HG03159 (cell line): ENCODE measurements at regions not wholly inside any gene's neighbourhood (a gene's known extent, or its start where the extent isn't known, plus 50 kb on each side); places are given as distances from the start of the nearest gene placed in this dataset.
"Not testable (repeated sequence)": the region's sequence is repeated elsewhere in the genome, so short reads cannot be mapped to it uniquely, and the experiment has no call there.

ENCODE experiments used
- ATAC-seq: cut with Tn5 transposase; IDR thresholded peaks from one replicate; pipeline ENCODE4 v1.9.1; 2021; ENCODE audit warnings: mild to moderate bottlenecking, moderate library complexity; ENCODE audit not compliant: unreplicated experiment

- ATAC-seq = no peak
These were observed 772.7 kb downstream of the PDCD6IP start for GRCh38 chr3:34570916-34571705.

GRCh38 chr3:34571714-34572113 lies 773.3 kb downstream of the PDCD6IP start:
- ATAC-seq = no peak

GRCh38 chr3:34575776-34576175 lies 777.3 kb downstream of the PDCD6IP start:
- no peak for ATAC-seq

GRCh38 chr3:34582055-34582454 lies 783.6 kb downstream of the PDCD6IP start:
- ATAC-seq = no peak

GRCh38 chr3:34583451-34583850 lies 785.0 kb downstream of the PDCD6IP start:
- no peak for ATAC-seq

- ATAC-seq = no peak
These were observed 786.5 kb downstream of the PDCD6IP start for GRCh38 chr3:34584971-34585370.

GRCh38 chr3:34599595-34599994 lies 801.2 kb downstream of the PDCD6IP start:
- no peak for ATAC-seq

GRCh38 chr3:34619990-34620389 lies 821.6 kb downstream of the PDCD6IP start:
- no peak for ATAC-seq

- no peak for ATAC-seq
These were observed 828.3 kb downstream of the PDCD6IP start for GRCh38 chr3:34626699-34627098.

- no peak for ATAC-seq
These were observed 836.5 kb downstream of the PDCD6IP start for GRCh38 chr3:34634939-34635338.

- no peak for ATAC-seq
These were observed 837.0 kb downstream of the PDCD6IP start for GRCh38 chr3:34635352-34635850.

- no peak for ATAC-seq
These were observed 848.6 kb downstream of the PDCD6IP start for GRCh38 chr3:34646911-34647460.

GRCh38 chr3:34650131-34650530 lies 851.7 kb downstream of the PDCD6IP start:
- no peak for ATAC-seq

- no peak for ATAC-seq
These were observed 870.5 kb downstream of the PDCD6IP start for GRCh38 chr3:34668915-34669314.

GRCh38 chr3:34669490-34669889 lies 871.1 kb downstream of the PDCD6IP start:
- ATAC-seq = no peak

GRCh38 chr3:34675383-34676120 lies 877.1 kb downstream of the PDCD6IP start:
- ATAC-seq = no peak

- no peak for ATAC-seq
These were observed 878.0 kb downstream of the PDCD6IP start for GRCh38 chr3:34676436-34676835.

- ATAC-seq = no peak
These were observed 880.1 kb downstream of the PDCD6IP start for GRCh38 chr3:34678575-34678974.

- ATAC-seq = not testable (repeated sequence)
These were observed 880.6 kb downstream of the PDCD6IP start for GRCh38 chr3:34679055-34679454.

- ATAC-seq = no peak
These were observed 885.4 kb downstream of the PDCD6IP start for GRCh38 chr3:34683851-34684250.

- ATAC-seq = no peak
These were observed 888.1 kb downstream of the PDCD6IP start for GRCh38 chr3:34686541-34686940.

- no peak for ATAC-seq
These were observed 889.2 kb downstream of the PDCD6IP start for GRCh38 chr3:34687671-34688070.
